Stimulated activated CD4-positive, alpha-beta T cell treated with anti-CD3 and anti-CD28 coated beads, Interleukin-15, amount 100 ng/mL, for 24 hours (primary cell): ENCODE measurements at regions not wholly inside any gene's neighbourhood (a gene's known extent, or its start where the extent isn't known, plus 50 kb on each side); places are given as distances from the start of the nearest gene placed in this dataset.
A peak's percentile ranks its signal among the peaks of the same experiment; 100 is the strongest.
"Not testable (repeated sequence)": the region's sequence is repeated elsewhere in the genome, so short reads cannot be mapped to it uniquely, and the experiment has no call there.

Experiments used
- DNase-seq: peaks from one replicate; pipeline ENCODE4 v3.0.0-alpha.2; 2020

DNA sequence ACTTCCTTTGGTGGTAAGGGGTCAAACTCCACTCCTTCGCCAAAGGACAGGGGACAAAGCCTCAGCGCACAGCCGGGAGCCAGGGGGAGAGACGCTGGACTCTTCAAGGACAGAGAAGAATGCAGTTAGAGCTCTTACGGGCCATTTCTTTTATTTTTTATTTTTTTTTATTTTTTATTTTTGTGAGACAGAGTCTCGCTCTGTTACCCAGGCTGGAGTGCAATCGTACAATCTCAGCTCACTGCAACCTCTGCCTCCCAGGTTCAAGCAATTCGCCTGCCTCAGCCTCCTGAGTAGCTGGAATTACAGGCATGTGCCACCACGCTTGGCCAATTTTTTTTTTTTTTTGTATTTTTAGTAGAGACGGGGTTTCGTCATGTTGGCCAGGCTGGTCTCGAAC is 93.2 kb upstream of the RPH3AL start, which contains the start of gene RFLNB:
Gene RFLNB (minus strand): TSS at position 101 of the 400 bp plus-strand sequence.
- not testable (repeated sequence) for DNase-seq

DNA sequence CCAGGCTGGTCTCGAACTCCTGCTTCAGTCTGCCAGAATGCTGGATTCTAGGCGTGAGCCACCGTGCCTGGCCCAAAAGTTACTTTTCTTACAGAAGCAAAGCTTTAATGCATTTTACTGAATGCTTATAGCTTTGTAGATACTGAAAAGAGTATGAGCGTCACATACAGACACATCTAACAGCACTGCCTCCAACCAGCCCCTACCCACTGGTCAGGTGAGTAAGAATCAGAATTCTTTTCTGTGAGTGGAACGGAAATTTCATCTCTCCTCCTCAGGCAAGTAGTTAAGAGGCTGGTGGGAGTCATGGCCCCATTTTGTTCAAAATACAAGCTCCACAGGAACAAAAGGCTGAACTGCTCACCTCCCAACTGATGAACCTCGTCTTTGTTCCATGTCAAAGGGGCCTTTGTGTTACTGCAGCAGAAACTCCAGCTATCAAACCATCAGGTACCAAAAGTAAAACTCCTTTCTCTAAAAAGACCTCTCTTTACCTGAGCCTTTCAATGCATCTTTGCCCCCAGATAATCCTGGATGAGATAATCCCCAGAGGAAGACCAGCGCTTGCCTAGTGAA is 92.4 kb upstream of the RPH3AL start:
- no peak for DNase-seq

DNA sequence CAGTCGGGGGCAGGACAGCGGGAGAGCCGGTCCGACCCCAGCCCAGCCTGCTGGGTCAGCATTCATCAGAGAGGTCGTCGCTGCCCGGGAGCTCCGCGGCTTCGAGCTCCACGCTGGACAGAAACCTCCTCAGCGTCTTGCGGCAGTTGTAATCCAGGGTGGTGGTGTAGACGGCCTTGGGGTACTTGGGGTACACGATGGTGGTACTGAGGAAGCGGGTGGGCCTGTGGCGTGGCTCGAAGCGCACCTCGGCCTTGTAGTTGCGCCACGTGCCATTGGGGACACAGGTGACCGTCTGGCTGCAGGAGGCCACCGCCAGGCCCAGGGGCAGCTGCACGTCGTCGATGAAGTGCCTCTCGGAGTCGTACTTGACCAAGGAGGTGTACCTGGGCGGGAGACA is 90.5 kb upstream of the RPH3AL start:
- no peak for DNase-seq

DNA sequence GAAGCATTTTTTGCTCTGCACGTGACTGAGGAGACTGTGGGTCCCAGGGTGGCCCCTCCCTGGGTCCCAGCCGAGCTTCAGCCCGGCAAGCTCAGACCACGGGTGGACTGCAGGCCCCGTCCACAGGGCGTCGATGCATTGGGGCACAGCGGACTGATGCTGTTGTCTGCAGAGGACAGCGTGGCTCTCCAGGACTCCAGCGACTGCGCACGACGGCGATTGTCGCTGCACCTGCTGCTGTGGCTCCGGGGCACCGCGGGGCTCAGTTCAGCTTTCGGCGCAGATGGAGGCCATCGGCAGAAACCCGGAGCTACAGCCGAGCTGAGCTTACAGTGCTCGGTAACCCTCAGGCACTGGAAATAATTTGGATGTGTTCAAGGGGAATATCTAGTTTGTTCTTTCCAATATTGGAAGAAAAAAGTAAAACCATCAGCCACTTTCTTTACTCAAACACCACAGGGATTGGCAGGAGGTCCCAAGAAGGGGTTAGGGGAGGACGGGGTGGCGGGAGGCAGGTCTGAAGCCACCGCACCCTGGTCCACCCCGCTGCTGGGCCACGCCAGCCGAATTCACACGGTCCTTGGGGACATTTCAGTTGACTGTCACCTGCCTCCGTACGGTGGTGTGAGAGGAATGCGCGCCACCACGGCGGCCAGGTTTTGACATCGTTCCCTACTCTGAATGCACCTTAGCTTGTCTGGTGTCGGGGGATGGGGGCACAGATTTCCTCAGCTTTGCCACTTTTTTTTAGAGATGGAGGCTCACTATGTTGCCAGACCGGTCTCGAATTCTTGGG is 88.7 kb upstream of the RPH3AL start:
- no peak for DNase-seq

DNA sequence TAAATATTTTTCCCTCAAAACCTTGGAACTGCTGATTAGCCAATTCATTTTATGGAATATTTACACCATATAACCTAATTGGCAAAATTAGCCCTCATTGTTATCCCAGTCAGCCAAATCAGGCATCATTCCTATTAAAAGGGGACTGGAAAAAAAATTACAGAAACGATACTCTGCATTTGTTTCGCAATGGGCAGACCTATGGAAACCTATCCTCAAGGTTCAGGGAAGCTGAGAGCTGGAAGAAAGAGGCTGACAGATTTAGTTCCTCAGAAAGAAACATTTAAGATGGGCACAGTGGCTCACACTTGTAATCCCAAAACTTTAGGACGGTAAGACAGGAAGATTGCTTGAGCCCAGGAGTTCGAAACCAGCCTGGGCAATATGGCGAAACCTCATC is 85.6 kb upstream of the RPH3AL start:
- no peak for DNase-seq

DNA sequence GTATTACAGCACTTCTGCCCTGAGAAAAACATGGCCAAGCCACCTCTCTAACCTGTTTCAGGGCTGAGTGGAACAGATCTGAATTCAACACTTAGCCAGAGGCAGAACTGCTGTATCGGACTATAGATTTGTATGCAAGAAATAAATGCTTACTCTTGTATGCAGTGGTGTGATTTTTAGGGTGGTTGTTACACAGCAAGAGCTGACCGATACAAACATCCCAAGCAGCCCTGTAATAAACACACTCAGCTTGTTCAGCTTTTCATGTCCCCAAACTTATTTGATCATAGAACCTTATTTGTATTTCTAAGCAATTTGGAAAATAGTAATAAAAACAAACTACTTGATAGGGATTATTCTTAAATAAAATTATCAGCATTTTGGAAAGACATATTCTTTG is 84.9 kb upstream of the RPH3AL start:
- no peak for DNase-seq

DNA sequence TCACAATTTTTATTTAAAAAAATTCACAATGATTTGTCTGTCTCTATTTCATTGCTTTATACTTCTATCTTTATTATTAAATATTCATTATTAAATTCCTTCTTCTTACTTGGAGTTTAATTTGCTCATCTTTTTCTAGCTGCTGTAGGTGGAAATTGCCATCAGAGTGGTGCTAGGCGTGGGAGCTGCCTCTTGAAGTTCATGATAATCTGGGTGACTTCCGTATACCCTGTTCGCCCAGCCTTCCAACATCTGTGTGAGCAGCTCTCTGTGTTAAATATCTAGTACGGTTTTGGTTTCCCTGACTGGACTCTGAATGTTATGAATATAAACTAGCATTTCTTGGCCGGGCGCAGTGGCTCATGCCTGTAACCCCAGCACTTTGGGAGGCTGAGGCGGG is 84.0 kb upstream of the RPH3AL start:
- no peak for DNase-seq

DNA sequence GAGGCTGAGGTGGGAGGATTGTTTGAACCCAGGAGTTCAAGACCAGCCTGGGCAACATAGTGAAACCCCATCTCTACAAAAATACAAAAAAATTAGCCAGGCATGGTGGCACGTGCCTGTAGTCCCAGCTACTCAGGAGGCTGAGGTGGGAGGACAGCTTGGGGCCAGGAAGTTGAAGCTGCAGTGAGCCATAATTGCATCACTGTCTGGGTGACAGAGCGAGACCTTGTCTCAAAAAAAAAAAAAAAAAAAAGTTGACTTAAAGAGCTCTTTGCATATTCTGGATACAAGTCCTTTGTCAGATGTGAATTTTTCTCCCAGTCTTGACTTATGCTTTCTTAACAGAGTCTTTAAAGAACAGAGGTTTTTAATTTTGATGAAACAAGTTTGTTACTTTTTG is 79.9 kb upstream of the RPH3AL start:
- DNase-seq: not testable (repeated sequence)

DNA sequence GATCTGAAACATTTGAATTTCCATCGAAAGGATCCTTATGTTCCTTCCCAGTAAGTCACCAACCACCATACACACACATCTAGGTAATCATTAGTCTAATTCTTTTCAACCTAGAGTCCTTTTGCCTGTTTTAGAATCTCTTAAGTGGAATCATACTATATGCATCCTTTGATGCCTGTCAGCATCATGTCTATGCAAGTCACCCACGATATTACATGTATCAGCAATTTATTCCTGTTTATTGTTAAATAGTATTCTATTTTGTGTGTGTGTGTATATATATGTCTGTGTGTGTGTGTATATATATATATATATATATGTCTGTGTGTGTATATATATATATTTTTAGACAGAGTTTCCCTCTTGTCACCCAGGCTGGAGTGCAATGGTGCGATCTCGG is 78.9 kb upstream of the RPH3AL start:
- DNase-seq: no peak

DNA sequence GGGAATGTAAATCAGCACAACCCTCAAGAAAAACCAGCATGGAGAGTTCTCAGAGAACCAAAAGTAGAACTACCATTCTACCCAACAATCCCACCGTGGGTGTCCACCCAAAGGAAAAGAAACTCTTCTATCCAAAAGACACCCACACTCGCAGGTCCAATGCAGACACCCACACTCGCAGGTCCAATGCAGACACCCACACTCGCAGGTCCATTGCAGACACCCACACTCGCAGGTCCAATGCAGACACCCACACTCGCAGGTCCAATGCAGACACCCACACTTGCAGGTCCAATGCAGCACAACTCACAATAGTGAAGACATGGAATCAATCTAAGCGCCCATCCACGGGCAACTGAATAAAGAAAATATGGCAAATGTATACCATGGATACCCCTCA is 77.0 kb upstream of the RPH3AL start:
- no peak for DNase-seq

DNA sequence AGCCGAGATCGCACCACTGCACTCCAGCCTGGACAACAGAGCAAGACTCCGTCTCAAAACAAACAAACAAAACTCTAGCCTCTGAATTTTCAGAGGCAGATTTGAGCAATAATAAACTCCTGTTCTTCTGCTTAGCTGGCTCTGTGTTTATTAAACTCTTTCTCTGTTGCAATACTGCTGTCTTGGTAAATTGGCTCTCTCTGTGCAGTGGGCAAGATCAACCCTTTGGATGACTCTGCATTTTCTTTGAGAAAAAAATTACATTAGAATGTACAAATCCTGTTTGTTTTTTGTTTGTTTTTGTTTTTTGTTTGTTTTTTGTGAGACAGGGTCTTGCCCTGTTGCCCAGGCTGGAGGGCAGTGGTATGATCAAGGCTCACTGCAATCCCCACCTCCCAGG is 75.8 kb upstream of the RPH3AL start:
- DNase-seq: no peak

DNA sequence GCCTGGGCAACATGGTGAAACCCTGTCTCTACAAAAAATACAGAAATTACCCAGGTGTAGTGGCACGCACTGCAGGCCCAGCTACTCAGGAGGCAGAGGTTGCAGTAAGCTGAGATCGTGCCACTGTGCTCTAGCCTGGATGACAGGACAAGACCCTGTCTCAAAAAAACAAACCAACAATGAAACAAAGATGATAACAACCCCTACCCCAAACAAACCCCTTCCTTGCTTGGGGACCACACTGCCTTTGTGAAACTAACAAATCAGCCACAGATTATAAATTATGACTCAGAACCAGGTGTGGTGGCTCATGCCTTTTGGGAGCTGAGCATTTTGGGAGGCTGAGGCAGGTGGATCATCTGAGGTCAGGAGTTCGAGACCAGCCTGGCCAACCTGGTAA is 75.3 kb upstream of the RPH3AL start:
- DNase-seq: no peak

DNA sequence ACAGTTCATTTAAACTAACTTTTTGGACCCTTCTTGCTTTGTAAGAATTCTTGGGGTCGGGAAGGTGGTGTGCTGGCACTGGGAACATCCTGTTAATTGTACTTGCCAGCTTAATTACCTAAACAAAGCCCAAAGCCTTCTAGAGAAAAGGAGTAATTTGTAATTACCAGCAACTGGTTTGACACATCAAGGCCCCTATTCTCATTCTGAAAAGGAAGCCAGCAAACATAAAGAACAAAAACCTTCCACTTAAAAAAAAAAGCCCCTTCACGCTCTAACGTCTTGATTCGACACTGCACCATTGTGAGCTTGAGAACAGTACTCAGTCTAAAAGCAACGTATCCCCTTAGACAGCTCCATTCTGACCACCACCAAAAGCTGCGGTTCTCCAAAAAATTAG is 74.7 kb upstream of the RPH3AL start:
- DNase-seq: no peak

DNA sequence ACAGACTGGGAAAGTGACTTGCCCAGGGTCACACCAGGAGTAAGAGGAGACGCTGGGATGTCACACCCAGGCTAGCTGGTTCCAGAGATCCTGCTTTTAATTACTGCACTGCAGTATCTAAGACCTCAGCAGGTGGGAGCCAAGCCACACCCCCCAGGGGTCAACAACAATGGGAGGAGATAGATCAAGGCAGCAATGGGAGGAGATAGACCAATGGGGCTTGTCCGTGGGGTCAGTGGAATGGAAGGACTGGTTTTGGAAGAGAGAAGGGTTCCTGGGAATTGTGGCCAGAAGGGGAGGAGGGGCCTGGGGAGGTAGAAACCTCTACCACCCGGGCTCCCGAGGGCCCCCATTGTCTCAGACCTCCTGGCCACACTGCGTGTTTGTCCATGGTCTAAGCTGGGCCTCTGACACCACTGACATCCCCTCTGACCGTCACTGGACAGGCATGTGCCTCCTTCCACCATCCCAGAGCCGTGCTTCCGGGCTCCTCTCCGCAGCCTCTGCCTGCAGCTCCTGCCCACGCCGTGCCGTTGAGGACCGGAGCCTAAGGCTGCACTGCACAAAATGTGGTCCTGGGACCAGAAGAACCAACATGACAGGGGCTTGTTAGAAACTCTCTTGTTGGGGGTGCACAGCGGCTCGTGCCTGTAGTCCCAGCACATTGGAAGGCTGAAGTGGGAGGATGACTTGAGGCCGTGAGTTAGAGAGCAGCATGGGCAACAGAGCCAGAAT is 69.8 kb upstream of the RPH3AL start:
- DNase-seq: no peak

DNA sequence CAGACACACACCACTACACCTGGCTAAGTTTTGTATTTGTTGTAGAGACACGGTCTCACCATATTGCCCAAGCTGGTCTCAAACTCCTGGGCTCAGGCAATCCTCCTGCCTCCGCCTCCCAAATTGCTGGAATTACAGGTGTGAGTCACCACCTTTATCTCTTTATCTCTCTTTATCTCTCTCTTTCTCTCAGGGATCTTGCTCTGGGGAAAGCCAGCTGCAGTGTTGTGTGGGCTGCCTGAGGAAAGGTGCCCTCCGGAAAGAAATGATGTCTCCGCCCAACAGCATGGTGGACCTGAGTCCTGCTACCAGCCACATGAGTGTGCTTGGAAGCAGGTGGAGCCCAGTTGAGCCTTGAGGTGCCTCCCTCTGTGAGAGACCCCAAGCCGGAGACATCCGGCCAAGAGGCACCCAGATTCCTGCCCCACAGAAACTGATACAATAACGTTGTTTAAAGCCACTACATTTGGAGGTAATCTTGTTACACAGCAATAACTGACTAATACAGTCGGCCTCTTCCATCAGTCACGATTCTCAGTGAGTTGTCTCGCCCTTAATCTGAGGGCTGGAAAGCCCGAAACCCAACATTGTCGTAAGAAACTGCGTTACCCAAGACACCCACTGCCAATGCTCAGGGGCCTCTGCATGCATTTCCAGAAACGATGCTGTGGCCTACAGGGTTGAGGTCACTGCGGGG is 68.0 kb upstream of the RPH3AL start:
- DNase-seq: no peak

DNA sequence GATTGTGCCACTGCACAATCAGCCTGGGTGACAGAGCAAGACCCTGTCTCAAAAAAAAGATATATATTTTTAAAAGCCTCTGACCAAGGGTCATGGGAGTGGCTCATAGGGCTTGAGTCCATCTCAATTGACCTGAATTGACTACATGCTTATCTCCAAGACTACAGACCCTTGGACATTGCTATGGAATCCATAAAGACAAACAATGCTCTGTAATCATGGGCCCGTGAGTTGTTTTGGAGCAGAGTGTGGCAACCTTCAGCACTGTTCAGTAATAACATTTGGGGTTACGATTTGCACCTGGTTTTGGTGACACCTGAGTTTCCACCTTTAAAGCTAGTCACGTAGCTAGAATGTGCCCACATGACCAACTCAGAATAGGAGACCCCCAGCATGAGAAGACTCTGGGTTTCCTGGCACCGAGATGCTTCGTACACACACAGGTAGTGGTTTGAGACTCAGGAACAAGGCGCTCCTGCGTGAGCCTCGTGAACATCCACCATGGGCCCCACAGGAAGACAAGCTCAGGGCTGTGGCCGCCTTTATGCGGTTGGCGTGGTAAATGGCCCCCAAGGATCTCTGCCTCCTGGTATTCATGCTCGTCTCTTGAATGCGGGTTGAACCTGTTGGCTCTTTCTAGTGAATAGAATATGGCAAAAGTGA is 66.6 kb upstream of the RPH3AL start:
- peak; percentile 36 for DNase-seq

DNA sequence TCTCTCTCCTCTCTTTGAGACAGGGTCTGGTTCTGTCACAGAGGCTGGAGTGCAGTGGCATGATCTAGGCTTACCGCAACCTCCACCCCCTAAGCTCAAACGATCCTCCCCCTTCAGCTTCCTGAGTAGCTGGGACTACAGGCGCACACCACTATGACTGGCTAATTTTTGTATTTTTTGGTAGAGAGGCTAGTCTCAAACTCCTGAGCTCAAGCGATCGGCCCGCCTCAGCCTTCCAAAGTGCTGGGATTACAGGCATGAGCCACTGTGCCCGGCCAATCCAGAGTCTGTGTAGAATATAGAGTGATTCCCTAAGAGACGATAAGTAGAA is 65.8 kb upstream of the RPH3AL start:
- DNase-seq: peak; percentile 62

DNA sequence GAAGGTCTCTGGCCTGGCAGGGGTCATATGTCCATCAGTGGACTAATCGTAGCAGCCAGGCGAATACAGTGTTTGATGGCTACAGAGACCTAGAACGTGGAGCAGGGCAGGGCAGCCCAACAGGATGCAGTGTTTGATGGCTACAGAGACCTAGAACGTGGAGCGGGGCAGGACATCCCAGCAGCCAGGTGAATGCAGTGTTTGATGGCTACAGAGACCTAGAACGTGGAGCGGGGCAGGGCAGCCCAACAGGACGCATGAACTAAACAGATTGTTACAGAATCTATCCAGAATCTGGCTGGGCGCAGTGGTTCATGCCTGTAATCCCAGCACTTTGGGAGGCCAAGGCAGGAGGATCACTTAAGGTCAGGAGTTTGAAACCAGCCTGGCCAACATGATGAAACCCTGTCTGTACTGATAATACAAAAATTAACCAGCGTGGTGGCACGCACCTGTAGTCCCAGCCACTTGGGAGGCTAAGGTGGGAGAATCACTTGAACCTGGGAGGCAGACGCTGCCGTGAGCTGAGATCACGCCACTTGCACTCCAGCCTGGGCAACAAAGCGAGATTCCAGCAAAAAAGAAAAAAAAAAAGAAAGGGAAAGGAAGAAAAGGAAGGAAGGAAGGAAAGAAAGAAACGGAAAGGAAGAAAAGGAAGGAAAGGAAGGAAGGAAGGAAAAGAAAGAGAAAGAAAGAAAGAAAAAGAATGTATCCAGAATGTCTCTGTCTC is 65.2 kb upstream of the RPH3AL start:
- no peak for DNase-seq

DNA sequence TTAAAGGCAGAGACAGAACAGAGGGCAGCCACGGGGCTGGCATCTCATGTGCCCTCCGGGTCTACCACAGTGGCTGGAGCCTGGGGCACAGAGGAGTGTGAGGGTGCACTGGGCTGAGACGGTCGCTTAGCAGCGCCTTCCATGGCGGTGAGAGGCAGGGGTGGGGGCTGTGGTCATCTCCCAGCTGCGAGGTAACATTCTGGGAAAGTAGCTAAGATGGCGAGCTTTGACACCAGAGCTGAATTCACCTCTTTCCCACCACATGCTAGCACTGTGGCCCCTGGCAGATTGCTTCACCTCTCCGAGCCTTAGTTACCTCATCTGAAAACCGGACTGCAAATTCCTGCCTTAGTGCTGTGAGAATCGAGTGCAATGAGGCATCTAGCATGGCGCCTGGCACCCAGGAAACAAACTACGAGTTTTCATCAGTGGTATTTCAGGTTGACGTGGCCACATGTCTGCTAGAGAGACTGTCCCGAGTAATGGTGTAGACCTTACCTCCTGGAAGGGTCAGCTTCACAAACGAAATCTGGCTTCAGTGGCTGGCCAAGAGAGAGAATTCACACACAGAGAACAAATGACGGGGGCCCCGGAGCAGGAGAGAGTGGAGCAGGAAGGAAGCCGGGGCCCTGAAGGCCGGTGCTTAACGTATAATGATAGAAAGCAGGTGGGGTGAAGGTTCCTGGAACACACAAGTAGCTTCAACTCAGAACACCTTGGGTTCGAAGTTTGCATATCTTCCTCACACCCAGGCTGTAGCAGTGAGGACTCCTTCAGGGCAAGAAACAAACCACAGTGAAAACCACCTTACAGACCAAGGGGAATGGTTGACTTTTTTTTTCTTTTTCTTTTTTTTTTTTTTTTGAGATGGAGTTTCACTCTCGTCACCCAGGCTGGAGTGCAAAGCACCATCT is 63.9 kb upstream of the RPH3AL start:
- peak; percentile 57 for DNase-seq

DNA sequence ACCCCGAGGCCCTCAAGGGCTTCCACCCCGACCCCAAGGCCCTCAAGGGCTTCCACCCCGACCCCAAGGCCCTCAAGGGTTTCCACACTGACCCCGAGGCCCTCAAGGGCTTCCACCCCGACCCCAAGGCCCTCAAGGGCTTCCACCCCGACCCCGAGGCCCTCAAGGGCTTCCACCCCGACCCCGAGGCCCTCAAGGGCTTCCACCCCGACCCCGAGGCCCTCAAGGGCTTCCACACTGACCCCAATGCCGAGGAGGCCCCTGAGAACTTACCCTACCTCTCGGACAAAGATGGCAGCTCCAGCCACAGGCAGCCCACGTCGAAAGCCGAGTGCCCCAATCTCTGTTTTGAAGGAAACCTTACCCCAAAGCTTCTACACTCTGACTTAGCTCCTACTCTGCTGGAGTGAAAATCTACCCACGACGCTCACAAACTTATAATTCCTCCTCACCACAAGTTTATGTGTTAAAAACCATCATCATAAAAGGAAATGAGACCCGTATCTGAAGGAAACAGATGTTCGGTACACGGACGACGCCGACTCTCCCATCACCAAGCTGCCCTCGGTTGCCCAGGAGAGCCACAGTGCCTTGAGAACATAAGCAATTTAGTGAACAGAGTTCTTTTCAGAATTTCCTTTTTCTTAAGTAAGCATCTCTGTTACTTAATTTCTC is 61.2 kb upstream of the RPH3AL start:
- peak; percentile 42 for DNase-seq

DNA sequence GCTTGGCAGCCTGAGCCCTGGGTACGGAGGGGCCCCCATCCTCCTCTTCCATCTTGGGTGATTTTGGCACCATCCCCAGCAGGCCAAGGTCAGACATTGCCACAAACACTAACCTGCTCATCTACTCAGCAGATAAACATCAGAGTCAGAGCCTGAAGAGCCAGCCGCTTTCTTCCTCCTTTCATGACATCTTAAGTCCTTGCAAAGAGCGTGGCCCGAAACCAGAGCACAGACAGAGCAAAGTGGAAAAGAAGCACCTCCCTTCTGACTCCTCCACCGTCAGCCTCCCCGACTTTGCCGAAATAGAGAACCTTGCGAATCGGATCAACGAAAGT is 60.4 kb upstream of the RPH3AL start:
- DNase-seq: peak; percentile 41
